NCI-H187 (cell line): ENCODE measurements at regions not wholly inside any gene's neighbourhood (a gene's known extent, or its start where the extent isn't known, plus 50 kb on each side); places are given as distances from the start of the nearest gene placed in this dataset.
"Not testable (repeated sequence)": the region's sequence is repeated elsewhere in the genome, so short reads cannot be mapped to it uniquely, and the experiment has no call there.

Source experiments
- DNase-seq, 2 experiments: peaks; one replicate each; lab custom pipeline; 2025; lab: John Stamatoyannopoulos, UW

- no peak for DNase-seq
Observed at GRCh38 chr10:9285690-9286089, 1231.2 kb downstream of the GATA3 start.

- DNase-seq: no peak
Observed at GRCh38 chr10:9289811-9290210, 1235.3 kb downstream of the GATA3 start.

DNA sequence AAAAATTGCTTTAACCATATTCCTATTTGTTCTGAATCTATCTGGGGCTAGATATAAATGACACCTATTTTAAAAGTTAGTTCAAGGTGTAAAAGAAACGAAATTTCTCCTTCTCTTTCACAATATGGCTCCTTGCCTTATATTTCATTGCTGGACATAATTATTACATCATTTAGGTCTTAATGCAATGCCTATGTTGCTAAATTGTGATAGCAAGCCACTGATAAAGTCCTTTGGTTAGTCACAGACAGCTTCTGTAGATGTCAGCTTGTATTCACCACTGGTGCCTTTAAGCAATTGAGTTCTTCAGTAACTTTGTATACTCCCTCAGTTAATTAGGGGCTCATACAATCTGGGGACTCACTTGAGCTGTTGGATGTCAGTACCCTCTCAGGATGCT lies 1236.6 kb downstream of the GATA3 start:
- DNase-seq: no peak

GRCh38 chr10:9294132-9294663 lies 1239.7 kb downstream of the GATA3 start:
- DNase-seq: no peak

DNA sequence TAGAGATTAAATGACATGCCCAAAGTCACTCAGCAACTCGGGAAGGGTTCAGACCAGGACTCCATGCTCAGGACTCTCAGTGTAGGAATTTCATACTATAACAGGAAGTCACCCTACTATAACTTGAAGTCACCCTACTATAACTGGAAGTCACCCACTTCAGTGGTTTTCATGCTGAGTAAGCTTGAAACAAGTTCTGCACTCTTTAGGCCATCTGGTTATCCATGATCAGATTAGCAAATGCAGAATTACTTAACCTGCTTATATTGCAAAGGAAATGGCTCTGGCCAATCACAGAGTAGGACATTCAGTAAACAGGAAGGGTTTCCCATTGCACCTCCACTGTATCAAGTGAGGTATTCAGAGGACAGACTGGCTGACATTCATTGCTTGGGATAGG lies 1240.4 kb downstream of the GATA3 start:
- DNase-seq: no peak

DNA sequence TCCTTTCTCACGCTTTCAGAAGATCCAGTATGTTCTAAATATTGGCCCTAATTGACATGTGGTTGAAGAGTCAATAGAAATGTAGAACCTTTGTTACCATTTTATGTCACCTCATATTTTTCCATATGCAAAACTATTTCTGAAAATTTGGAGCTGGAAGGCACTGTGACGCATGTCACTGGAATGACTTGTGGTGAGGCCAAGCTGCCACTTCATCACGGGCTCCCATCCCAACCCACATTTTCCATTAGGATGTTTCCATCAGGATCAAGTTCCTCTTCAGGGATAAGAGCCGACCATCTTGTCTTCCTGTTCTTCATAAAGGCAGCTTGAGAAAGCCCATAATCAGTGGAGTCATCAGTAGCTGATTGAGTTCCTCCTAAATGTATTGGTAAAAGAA lies 1241.7 kb downstream of the GATA3 start:
- DNase-seq: no peak

GRCh38 chr10:9297580-9297979 lies 1243.1 kb downstream of the GATA3 start:
- no peak for DNase-seq

DNA sequence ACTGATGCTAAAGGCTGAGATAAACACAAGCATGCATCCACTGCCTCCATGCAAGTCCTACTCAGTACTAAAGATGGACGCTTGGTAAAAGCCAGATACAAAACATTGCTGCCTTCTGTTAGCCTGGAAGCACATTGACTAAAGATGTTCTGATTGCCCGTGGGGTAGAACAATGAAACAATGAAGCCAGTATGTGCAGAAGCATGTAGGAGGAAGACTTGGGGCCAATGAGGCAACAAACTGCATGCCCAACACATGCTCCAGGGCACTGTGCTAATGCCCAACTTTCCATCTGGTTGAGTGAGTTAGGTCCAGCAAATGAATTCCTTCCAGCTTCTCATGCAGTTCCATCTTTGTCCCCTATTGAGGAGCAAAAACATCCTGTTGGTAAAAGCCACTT lies 1245.5 kb downstream of the GATA3 start:
- no peak for DNase-seq

DNA sequence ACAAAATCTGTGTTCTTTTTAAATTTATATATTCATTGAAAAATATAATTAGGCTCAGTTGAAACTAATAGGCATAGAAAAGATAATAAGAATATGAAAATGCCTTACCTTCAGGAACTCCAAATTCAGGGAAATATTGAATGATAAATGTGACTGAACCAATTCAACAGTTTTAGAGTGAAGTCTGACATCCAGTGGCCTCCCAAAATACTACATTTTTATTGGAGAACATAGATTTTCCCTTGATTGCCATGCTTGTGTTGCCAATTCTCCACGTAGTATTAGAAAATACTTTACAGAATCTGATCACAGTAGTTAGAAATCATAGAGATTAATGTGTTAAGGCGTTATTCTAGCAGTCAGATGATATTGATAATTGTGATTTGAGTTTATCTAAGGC lies 1246.7 kb downstream of the GATA3 start:
- no peak for DNase-seq

DNA sequence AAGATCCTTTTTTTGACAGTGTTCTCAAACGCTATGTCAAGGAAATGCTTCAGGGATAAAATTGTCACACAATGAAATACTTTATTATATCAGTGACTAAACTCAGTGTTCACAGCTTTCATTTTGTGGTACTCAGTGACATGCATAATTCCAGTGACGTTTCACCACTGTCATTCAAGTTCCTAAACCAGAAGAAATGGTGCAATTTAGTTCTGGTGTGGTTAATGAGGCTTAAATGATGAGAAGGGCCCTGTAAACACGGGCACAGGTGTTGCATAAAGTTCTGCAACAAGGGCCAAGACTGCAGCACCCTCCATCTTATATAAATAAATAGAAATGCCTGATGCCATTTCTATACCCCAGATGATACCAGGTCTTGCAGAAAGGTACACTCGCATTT lies 1247.1 kb downstream of the GATA3 start:
- DNase-seq: no peak

DNA sequence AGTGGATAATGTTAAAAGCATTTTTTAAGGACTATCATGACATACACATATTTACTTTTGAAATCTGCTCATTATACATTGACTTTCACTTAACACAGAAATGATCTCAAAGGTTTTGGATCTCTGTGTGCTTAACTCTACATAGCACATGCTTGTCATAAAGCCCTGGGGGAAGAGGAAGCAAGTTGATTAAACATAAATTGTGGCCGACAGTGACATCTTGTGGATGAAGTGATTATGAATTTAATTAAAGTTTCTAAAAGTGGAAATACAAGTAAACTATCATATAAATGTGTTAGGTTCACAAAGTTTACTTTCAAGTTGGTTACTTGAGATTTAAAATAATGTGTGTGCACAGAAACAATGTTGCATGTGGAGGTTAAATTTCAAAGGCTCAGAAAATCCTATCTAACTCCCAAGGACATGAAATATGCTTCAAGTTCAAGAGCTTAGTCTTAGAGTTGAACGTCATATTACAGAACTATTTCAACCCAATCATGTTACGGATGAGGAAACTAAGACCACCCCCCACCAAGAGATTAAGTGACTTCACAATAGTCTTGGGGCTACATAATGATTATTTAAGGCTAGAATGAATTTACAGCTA lies 1247.8 kb downstream of the GATA3 start:
- no peak for DNase-seq

DNA sequence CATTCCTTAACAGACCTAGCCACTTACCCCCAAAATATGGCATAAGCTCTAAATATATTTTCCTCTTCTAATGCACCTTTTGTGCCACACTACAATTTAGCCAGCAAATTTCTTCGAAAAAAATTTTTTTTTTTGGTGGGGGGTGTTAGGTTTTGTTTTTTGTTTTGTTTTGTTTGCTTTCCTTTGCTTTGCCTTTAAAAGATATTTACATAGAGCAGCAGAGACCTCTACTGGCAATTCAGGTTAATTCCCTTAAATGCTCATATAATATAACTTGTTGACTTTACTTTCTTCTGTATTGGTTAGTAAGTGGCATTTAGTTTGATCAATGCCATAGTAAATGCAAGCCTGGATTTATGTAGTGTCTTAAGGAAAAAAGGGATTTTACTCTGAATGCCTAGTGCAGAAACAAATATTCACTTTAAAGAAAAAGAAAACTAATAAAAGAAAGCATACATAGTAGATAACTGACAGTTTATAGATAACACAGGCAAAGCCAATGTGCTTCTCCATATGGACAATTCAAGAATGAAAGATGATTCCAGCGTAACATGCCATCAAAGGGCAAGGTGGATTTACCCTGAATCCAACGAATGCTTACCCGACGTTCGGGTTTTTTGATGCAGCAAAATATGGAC lies 1250.6 kb downstream of the GATA3 start:
- no peak for DNase-seq

- no peak for DNase-seq
Observed at GRCh38 chr10:9311702-9312499, 1257.4 kb downstream of the GATA3 start.

DNA sequence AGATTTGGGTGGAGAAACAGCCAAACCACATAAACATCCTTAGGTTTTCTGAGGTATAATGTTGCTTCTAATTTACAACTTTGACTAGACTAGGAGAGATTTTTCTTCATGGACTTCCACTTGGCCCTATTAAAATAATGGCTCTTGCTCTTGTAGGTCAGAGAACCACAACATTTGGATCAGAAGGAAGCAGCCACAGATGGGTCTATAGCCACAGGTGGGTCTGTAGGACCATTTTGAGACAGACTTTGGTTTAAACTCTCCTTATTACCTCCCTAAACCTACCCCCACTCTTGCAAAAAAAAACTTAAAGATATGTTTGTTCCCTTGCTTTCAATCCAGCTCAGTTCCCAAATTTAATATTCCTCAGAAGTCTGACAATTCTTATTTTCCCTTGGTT lies 1260.8 kb downstream of the GATA3 start:
- DNase-seq: no peak

- DNase-seq: no peak
Observed at GRCh38 chr10:9331583-9332008, 1277.1 kb downstream of the GATA3 start.

DNA sequence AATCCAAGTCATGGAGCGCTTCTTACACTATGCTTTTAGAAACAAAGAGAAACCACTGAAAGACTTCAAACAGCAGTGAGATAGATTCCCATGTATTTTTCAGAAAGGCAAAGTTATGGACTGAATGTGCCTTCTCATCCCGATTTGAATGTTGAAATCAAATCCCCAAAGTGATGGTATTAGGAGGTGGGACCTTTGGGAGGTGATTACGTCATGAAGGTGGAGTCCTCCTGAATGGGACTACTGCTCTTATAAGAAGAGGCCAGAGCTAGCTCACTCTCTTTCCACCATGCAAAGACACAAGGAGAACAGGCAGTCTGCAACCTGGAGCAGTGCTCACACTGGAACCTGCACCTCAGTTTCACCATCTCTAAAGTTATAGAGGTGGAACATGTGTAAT lies 1279.8 kb downstream of the GATA3 start:
- no peak for DNase-seq

GRCh38 chr10:9339716-9340115 lies 1285.2 kb downstream of the GATA3 start:
- DNase-seq: no peak

DNA sequence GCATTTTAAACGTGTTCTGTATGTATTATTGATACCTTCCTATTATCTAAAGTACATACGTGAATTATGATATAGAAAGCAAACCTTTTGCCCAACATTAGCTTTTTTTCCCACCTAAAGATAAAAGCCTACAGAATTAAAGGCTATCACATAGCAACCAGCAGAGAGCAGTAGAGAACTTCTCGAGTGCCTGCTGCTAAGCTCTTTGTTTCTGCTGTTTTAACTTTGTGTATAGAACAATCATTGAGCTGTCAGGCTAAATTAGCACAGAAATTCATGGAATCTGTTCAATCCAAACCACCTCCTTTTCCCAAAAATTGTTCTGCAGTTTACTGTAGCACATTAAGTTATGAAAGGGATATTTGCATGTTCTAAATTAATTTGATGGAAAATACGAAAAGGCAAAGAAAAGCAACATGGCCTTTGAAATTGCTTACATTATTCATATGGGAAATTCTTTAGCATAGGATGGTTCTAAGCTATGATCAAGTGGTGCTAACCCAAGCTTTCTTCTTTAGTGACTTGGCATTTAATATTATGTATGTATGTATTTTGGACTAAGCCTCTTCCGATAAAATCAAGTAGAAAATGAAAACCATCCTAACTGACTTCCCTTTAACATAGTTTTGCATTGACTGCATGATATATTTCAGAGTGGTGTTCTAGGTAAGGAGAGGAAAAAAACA lies 1288.5 kb downstream of the GATA3 start:
- DNase-seq: no peak

DNA sequence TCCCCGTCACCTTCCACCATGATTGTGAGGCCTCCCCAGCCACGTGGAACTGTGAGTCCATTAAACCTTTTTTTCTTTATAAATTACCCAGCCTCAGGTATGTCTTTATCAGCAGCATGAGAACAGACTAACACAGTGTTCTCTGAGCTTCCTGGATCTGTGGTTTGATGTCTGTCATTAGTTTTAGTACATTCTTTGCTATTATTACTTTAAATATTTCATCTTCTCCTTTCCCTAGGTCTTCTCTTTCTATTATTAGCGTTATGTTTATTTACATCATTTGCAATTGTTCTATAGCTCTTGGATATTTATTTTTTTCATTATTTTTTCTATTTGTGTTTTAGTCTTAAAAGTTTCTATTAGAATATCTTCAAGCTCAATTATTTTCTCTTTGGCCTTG lies 1293.4 kb downstream of the GATA3 start:
- not testable (repeated sequence) for DNase-seq

DNA sequence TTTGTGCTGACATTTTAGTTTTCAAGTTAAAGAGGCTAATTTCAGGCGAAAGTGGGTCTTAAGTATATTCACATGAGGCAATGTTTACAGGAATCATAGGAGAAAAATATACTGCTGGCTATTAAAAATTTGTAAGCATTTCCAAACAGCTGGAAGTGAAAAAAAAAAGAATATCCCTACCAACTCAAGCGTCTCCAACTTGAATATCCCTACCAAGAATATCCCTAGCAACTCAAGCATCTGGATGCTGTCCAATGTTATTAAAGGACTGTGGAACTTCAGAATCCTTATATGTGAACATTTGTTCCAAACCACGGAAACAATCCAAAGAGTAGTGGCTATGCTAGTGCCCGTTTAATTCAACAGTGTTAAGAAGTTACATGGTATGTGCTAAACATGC lies 1303.0 kb downstream of the GATA3 start:
- no peak for DNase-seq

DNA sequence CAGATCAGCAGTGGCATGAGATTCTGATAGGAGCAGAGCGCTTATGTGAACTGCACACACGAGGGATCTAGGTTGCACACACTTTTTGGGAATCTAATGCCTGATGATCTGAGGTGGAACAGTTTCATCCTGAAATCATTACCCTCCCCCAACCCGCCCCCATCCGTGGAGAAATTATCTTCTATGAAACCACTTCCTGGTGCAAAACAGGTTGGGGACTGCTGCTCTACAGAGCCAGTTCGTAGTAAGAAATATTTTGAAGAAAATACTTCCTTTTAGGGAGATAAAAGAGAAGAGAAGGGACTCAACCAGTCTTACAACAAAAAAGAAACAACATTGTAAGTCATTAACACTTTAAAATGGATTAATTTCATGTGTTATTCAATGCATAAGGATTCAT lies 1308.2 kb downstream of the GATA3 start:
- no peak for DNase-seq

DNA sequence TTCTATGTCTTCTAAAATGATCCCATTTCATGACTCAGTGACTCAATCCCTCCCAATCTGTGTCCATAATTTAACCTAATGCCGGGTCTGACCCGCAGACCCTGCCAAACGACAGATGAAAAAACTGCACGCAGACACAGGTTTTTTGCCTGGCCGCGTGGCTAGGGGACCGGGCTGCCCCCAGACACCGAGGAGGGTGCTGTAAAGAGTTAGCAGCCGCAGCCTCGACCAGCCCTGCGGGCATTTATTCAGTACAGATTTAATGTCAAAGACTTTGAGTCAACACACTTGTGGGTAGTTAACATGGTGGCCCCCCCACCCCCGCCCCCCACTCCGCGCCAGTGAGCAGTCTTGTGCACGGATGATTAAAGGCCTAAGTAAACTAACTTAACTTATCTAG lies 1324.7 kb downstream of the GATA3 start:
- no peak for DNase-seq
